Panc1 (cell line): ENCODE measurements at regions not wholly inside any gene's neighbourhood (a gene's known extent, or its start where the extent isn't known, plus 50 kb on each side); places are given as distances from the start of the nearest gene placed in this dataset.

ENCODE experiments used
- ATAC-seq: fragments of 200-7000 bp; cut with Tn5 transposase; 2 replicates; pipeline ENCODE4 v1.9.1; 2020; ENCODE audit warnings: mild to moderate bottlenecking, moderate library complexity
- BruUV-seq: library from RNA; stranded (reverse); fragments of 400-500 nt; replicated peaks from 2 replicates; lab custom pipeline; 2021; lab: Mats Ljungman, UMichigan
- CTCF ChIA-PET: fragments of 300-600 bp; sonication (Branson Sonifier 250); formaldehyde crosslinking; loops from one replicate; lab custom pipeline; 2022; ENCODE audit warnings: antibody characterized with exemption; lab: Charles Lee
- POLR2A ChIA-PET: fragments of 300-600 bp; sonication (Branson Sonifier 250); formaldehyde crosslinking; loops from one replicate; lab custom pipeline; 2022; ENCODE audit warnings: antibody characterized with exemption; lab: Charles Lee
- DNase-seq: peaks from one replicate; pipeline ENCODE4 v3.0.0-alpha.2; 2010; ENCODE audit warnings: low read depth, low spot score
- H3K27ac ChIP-seq: 2 replicates; pipeline ENCODE4 v1.5.1; 2011; ENCODE audit warnings: mild to moderate bottlenecking, low read length, inconsistent platforms
- H3K27me3 ChIP-seq: fragments of 200-500 bp; sonication (Bioruptor generic); 2 replicates; pipeline ENCODE4 v1.6.0; 2014; ENCODE audit warnings: low read length, inconsistent platforms; ENCODE audit not compliant: control insufficient read depth, insufficient read depth
- H3K36me3 ChIP-seq: fragments of 200-500 bp; sonication (Bioruptor generic); 2 replicates; pipeline ENCODE4 v1.5.1; 2014; ENCODE audit warnings: inconsistent platforms, mild to moderate bottlenecking, low read length, moderate library complexity; ENCODE audit not compliant: control insufficient read depth, insufficient read depth
- H3K4me1 ChIP-seq: 2 replicates; pipeline ENCODE4 v1.5.1; 2011; ENCODE audit warnings: inconsistent platforms, mild to moderate bottlenecking, low read length, moderate library complexity; ENCODE audit not compliant: control insufficient read depth, insufficient read depth
- H3K4me3 ChIP-seq, 2 experiments: 2 replicates each; pipeline ENCODE4 v1.5.1; 2011 to 2012; ENCODE audit warnings: low read depth in 2 of 2, low read length in 2 of 2, mild to moderate bottlenecking in 2 of 2, inconsistent platforms in 1 of 2, moderate library complexity in 1 of 2
- H3K9me3 ChIP-seq: fragments of 200-500 bp; sonication (Bioruptor generic); 2 replicates; pipeline ENCODE4 v1.5.1; 2014; ENCODE audit warnings: low read depth, mild to moderate bottlenecking, inconsistent platforms, low read length, moderate library complexity; ENCODE audit not compliant: control insufficient read depth, insufficient read depth
- POLR2AphosphoS5 ChIP-seq: IDR thresholded peaks from 2 replicates; pipeline ENCODE4 v1.6.1; 2012; ENCODE audit warnings: mild to moderate bottlenecking, low read depth, low read length, moderate library complexity
- SIN3A ChIP-seq: IDR thresholded peaks from 2 replicates; pipeline ENCODE4 v1.6.1; 2012; ENCODE audit warnings: low read depth, mild to moderate bottlenecking, low read length, moderate library complexity, borderline replicate concordance; ENCODE audit not compliant: insufficient read depth
- TCF7L2 ChIP-seq: IDR thresholded peaks from 2 replicates; pipeline ENCODE4 v1.6.1; 2011; ENCODE audit warnings: mild to moderate bottlenecking, low read depth, low read length, inconsistent platforms
- in situ Hi-C: cut with HindIII; loops from 2 replicates; pipeline ENCODE4 v1.10.0; 2016; ENCODE audit warnings: low sequenced_read_pairs, low pct_unique_long_range_greater_than_20kb
- intact Hi-C: fragments of 100-400 bp; cut with micrococcal nuclease; formaldehyde crosslinking; loops from one replicate; pipeline ENCODE4 v1.10.0; 2022; ENCODE audit not compliant: unreplicated experiment
- TF ChIP-seq, protein P1 (sequence below): fragments of 450-650 bp; IDR thresholded peaks from 2 replicates; pipeline ENCODE4 v1.5.1; 2017; ENCODE audit warnings: mild to moderate bottlenecking
- TF ChIP-seq, protein P2 (sequence below), 2 experiments: IDR thresholded peaks; 2 replicates each; pipeline ENCODE4 v1.6.1; 2011 to 2012; ENCODE audit warnings: low read depth in 2 of 2, control low read depth in 1 of 2, low read length in 1 of 2, mild to moderate bottlenecking in 1 of 2, moderate library complexity in 1 of 2; ENCODE audit not compliant: insufficient read depth in 1 of 2

DNA sequence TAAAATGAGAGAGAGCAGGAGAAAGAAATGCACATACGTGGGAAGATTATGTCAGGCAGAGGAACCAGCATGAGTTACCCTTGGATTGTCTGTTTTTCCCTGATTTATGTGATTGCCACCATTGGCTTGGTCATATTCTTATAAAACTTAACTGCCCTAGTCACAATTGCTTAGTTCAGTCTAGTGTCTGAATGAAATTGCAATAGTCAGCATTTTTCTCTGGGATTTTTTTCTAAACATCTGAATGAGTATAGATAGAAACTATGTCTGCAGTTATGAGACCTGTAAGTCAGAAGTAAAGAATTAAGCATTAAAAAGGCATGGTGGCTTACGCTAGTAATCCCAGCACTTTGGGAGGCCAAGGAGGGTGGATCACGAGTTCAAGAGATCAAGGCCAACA lies 889.8 kb downstream of the PLA2G4A start:
- no peaks in the 10 kb centered on the region for H3K36me3 ChIP-seq
- H3K27me3 ChIP-seq: no peaks in the 10 kb centered on the region
- TF ChIP-seq, protein P1, sequence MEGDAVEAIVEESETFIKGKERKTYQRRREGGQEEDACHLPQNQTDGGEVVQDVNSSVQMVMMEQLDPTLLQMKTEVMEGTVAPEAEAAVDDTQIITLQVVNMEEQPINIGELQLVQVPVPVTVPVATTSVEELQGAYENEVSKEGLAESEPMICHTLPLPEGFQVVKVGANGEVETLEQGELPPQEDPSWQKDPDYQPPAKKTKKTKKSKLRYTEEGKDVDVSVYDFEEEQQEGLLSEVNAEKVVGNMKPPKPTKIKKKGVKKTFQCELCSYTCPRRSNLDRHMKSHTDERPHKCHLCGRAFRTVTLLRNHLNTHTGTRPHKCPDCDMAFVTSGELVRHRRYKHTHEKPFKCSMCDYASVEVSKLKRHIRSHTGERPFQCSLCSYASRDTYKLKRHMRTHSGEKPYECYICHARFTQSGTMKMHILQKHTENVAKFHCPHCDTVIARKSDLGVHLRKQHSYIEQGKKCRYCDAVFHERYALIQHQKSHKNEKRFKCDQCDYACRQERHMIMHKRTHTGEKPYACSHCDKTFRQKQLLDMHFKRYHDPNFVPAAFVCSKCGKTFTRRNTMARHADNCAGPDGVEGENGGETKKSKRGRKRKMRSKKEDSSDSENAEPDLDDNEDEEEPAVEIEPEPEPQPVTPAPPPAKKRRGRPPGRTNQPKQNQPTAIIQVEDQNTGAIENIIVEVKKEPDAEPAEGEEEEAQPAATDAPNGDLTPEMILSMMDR: no peak
- TF ChIP-seq TCF7L2 (no peak), POLR2AphosphoS5 (no peak), SIN3A (no peak)
- TF ChIP-seq, protein P2, sequence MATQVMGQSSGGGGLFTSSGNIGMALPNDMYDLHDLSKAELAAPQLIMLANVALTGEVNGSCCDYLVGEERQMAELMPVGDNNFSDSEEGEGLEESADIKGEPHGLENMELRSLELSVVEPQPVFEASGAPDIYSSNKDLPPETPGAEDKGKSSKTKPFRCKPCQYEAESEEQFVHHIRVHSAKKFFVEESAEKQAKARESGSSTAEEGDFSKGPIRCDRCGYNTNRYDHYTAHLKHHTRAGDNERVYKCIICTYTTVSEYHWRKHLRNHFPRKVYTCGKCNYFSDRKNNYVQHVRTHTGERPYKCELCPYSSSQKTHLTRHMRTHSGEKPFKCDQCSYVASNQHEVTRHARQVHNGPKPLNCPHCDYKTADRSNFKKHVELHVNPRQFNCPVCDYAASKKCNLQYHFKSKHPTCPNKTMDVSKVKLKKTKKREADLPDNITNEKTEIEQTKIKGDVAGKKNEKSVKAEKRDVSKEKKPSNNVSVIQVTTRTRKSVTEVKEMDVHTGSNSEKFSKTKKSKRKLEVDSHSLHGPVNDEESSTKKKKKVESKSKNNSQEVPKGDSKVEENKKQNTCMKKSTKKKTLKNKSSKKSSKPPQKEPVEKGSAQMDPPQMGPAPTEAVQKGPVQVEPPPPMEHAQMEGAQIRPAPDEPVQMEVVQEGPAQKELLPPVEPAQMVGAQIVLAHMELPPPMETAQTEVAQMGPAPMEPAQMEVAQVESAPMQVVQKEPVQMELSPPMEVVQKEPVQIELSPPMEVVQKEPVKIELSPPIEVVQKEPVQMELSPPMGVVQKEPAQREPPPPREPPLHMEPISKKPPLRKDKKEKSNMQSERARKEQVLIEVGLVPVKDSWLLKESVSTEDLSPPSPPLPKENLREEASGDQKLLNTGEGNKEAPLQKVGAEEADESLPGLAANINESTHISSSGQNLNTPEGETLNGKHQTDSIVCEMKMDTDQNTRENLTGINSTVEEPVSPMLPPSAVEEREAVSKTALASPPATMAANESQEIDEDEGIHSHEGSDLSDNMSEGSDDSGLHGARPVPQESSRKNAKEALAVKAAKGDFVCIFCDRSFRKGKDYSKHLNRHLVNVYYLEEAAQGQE (IDR thresholded peaks at IDR 0.05; ENCODE audit: insufficient read depth in 1 of 2, low read depth in 2 of 2, low read length in 1 of 2): no peak
- H3K4me1 ChIP-seq: no peaks in the 10 kb centered on the region
- no peak overlapping the region for H3K27ac ChIP-seq
- no peak overlapping the region for H3K4me3 ChIP-seq
- no peaks in the 10 kb centered on the region for H3K9me3 ChIP-seq
- in situ Hi-C loops: no loop called here
- no peak for ATAC-seq
- DNase-seq: no peak
- CTCF ChIA-PET: no interaction called here
- BruUV-seq: no TSS peak
- POLR2A ChIA-PET: no interaction called here
- intact Hi-C loops: no loop called here

DNA sequence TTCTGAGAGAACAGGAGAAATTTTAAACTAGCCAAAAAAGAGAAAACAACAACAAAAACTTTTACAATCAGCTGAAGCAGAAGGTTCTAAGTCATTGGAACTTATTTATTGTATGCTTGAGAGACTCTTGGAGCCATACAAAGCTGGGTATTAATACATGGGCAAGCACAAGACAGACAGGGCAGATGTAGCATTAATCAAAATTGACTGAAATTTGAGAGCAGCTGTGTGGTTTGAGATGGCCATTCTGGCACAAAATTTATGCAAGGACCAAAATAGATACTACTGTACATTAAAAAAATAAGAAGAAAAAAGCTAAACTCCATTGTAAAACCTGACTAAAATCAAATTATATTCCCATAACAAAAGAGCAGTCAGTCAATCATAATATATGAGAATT lies 892.5 kb downstream of the PLA2G4A start:
- CTCF ChIA-PET: no interaction called here
- no TSS peak for BruUV-seq
- TF ChIP-seq SIN3A (no peak), TCF7L2 (no peak)
- TF ChIP-seq, protein P2 (IDR thresholded peaks at IDR 0.05; ENCODE audit: insufficient read depth in 1 of 2, low read depth in 2 of 2, low read length in 1 of 2): no peak

More for the DNA sequence above, 892.5 kb downstream of the PLA2G4A start:
- ATAC-seq: no peak
- in situ Hi-C loops (no loop called here), intact Hi-C loops (no loop called here)
- Histone ChIP-seq H3K9me3 (no peaks in the 10 kb centered on the region), H3K27me3 (no peaks in the 10 kb centered on the region), H3K36me3 (no peaks in the 10 kb centered on the region), H3K27ac (no peak overlapping the region), H3K4me1 (no peaks in the 10 kb centered on the region), H3K4me3 (no peak overlapping the region)
- POLR2A ChIA-PET: no interaction called here
- DNase-seq: no peak
